ENCODE measurements at regions not wholly inside any gene's neighbourhood (a gene's known extent, or its start where the extent isn't known, plus 50 kb on each side); places are given as distances from the start of the nearest gene placed in this dataset.

- Mint-ChIP-seq H3K9me3 (no peaks in the 10 kb centered on the region), H3K27ac (ENCODE audit: unreplicated experiment) (no peak overlapping the region), H3K27me3 (ENCODE audit: low read depth) (no peaks in the 10 kb centered on the region), H3K36me3 (ENCODE audit: low read depth) (no peaks in the 10 kb centered on the region), H3K4me3 (no peak overlapping the region), H3K4me1 (peaks cover 6% of the 10 kb centered on the region)
- no peak for DNase-seq (ENCODE audit: low read depth, low spot score)
- TF ChIP-seq, protein P1, sequence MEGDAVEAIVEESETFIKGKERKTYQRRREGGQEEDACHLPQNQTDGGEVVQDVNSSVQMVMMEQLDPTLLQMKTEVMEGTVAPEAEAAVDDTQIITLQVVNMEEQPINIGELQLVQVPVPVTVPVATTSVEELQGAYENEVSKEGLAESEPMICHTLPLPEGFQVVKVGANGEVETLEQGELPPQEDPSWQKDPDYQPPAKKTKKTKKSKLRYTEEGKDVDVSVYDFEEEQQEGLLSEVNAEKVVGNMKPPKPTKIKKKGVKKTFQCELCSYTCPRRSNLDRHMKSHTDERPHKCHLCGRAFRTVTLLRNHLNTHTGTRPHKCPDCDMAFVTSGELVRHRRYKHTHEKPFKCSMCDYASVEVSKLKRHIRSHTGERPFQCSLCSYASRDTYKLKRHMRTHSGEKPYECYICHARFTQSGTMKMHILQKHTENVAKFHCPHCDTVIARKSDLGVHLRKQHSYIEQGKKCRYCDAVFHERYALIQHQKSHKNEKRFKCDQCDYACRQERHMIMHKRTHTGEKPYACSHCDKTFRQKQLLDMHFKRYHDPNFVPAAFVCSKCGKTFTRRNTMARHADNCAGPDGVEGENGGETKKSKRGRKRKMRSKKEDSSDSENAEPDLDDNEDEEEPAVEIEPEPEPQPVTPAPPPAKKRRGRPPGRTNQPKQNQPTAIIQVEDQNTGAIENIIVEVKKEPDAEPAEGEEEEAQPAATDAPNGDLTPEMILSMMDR (conservative IDR thresholded peaks at IDR 0.05): no peak
Measured at GRCh38 chr10:111837985-111838384, 345.6 kb downstream of the GPAM start.

- no peaks in the 10 kb centered on the region for H3K36me3 Mint-ChIP-seq (ENCODE audit: low read depth)
- TF ChIP-seq, protein P1 (conservative IDR thresholded peaks at IDR 0.05): no peak
- H3K4me1 Mint-ChIP-seq: no peaks in the 10 kb centered on the region
- H3K4me3 Mint-ChIP-seq: no peak overlapping the region
- no peak for DNase-seq (ENCODE audit: low read depth, low spot score)
- H3K27ac Mint-ChIP-seq (ENCODE audit: unreplicated experiment): no peak overlapping the region
- H3K27me3 Mint-ChIP-seq (ENCODE audit: low read depth): no peaks in the 10 kb centered on the region
- peaks cover 5% of the 10 kb centered on the region for H3K9me3 Mint-ChIP-seq
Measured at GRCh38 chr10:111840546-111840945, 343.0 kb downstream of the GPAM start.

DNA sequence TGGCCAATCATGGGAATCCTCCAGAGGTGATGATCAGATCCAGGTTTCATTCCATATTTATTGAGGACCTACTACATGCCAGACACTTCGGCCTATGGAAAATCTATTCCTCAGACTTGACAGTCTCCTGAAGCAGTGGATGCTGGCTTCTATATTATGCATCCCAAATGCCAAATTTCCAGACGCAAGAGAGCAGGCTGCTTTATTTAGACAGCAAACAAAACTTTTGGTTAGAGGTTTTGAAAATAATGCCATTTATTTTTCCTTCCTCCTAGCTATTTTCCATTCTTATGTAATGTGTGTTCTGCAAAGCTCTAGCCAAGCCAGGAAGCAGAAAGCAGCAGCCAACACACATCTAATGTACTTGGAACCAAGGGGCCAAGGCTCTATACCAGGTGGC, 330.8 kb downstream of the GPAM start:
- Mint-ChIP-seq H3K4me3 (no peak overlapping the region), H3K9me3 (peaks cover 4% of the 10 kb centered on the region), H3K27ac (ENCODE audit: unreplicated experiment) (no peak overlapping the region), H3K4me1 (no peaks in the 10 kb centered on the region), H3K36me3 (ENCODE audit: low read depth) (no peaks in the 10 kb centered on the region), H3K27me3 (ENCODE audit: low read depth) (peaks cover 2% of the 10 kb centered on the region)
- DNase-seq (ENCODE audit: low read depth, low spot score): no peak
- TF ChIP-seq, protein P1 (conservative IDR thresholded peaks at IDR 0.05): no peak

GRCh38 chr10:111856631-111857030, 326.9 kb downstream of the GPAM start:
- Mint-ChIP-seq H3K9me3 (no peaks in the 10 kb centered on the region), H3K27ac (ENCODE audit: unreplicated experiment) (no peak overlapping the region), H3K36me3 (ENCODE audit: low read depth) (no peaks in the 10 kb centered on the region), H3K27me3 (ENCODE audit: low read depth) (peaks cover 2% of the 10 kb centered on the region), H3K4me3 (no peak overlapping the region), H3K4me1 (no peaks in the 10 kb centered on the region)
- TF ChIP-seq, protein P1 (conservative IDR thresholded peaks at IDR 0.05): peak; percentile 29
- DNase-seq (ENCODE audit: low read depth, low spot score): no peak

- DNase-seq (ENCODE audit: low read depth, low spot score): no peak
- no peak overlapping the region for H3K4me3 Mint-ChIP-seq
- peaks cover 3% of the 10 kb centered on the region for H3K27me3 Mint-ChIP-seq (ENCODE audit: low read depth)
- no peaks in the 10 kb centered on the region for H3K36me3 Mint-ChIP-seq (ENCODE audit: low read depth)
- H3K4me1 Mint-ChIP-seq: no peaks in the 10 kb centered on the region
- no peaks in the 10 kb centered on the region for H3K9me3 Mint-ChIP-seq
- TF ChIP-seq, protein P1 (conservative IDR thresholded peaks at IDR 0.05): no peak
- no peak overlapping the region for H3K27ac Mint-ChIP-seq (ENCODE audit: unreplicated experiment)
Measured at GRCh38 chr10:111865550-111865949, 318.0 kb downstream of the GPAM start.

DNA sequence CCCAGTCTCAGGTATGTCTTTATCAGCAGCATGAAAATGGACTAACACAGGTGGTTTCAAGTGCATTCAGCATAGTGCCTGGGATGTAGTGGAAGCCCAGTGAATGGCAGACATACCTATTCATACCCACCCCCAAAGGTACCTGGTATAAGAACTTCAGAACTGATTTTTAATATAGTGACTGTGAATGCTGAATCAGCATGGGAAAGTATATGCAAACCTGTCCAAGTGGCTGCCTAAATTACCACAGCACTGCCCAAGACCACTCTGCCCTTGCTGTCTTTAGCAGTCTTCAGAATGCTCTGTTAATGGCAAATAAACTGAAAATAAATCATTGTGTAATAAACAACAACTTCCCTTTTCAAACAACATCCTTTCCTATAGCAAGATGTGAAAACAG, 312.1 kb downstream of the GPAM start:
- Mint-ChIP-seq H3K4me3 (no peak overlapping the region), H3K36me3 (ENCODE audit: low read depth) (no peaks in the 10 kb centered on the region), H3K9me3 (peaks cover 3% of the 10 kb centered on the region), H3K27ac (ENCODE audit: unreplicated experiment) (no peak overlapping the region), H3K27me3 (ENCODE audit: low read depth) (peaks cover 18% of the 10 kb centered on the region), H3K4me1 (no peaks in the 10 kb centered on the region)
- TF ChIP-seq, protein P1 (conservative IDR thresholded peaks at IDR 0.05): no peak
- no peak for DNase-seq (ENCODE audit: low read depth, low spot score)

Measured in neural crest cell (in vitro differentiated cells).